ENCODE measurements at regions not wholly inside any gene's neighbourhood (a gene's known extent, or its start where the extent isn't known, plus 50 kb on each side); places are given as distances from the start of the nearest gene placed in this dataset.

DNA sequence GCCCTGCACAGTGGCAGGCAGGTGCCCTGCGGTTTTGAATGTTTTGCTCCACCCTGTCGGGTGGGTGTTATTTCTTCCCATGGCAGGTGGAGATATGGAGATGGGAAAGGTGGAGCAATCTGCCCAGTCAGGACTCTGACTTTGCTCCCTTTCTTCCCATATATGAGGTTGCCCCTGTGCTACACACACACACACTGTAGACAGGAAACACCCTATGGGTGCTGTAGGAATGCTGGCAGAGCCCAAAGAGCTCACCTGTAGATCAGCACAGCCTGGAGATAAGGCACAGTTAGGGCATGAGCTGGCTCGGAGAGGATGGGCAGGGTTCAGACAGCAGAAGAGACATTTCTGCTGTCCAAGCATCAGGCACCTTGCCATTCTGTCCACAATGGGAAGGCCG is 246.0 kb upstream of the AJAP1 start:
- TF ChIP-seq, protein P1, sequence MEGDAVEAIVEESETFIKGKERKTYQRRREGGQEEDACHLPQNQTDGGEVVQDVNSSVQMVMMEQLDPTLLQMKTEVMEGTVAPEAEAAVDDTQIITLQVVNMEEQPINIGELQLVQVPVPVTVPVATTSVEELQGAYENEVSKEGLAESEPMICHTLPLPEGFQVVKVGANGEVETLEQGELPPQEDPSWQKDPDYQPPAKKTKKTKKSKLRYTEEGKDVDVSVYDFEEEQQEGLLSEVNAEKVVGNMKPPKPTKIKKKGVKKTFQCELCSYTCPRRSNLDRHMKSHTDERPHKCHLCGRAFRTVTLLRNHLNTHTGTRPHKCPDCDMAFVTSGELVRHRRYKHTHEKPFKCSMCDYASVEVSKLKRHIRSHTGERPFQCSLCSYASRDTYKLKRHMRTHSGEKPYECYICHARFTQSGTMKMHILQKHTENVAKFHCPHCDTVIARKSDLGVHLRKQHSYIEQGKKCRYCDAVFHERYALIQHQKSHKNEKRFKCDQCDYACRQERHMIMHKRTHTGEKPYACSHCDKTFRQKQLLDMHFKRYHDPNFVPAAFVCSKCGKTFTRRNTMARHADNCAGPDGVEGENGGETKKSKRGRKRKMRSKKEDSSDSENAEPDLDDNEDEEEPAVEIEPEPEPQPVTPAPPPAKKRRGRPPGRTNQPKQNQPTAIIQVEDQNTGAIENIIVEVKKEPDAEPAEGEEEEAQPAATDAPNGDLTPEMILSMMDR (IDR thresholded peaks at IDR 0.05; ENCODE audit: low read depth, low read length): no peak
- TF ChIP-seq EZH2phosphoT487 (IDR thresholded peaks at IDR 0.05; ENCODE audit: low read depth): no peak

DNA sequence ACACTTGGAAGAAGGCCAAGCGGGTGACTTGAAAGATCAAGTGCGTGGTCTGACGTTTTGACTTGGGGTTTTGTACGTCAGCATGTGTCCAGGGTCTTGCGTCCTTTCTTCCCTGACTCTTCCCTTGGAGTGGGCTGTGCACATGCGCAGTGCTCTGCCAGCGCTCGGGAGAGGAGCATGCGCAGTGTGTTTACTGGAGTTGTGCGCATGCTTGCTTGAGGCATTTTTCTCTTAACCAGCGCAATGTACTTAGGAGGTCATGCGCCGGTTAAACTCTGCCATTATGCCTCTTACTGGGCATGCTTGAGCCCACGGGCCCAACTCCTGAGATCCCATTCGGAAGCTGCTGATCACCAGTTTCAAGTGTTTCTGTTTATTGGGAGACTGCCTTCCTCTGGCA is 242.5 kb upstream of the AJAP1 start:
- no peak for TF ChIP-seq EZH2phosphoT487 (IDR thresholded peaks at IDR 0.05; ENCODE audit: low read depth)
- TF ChIP-seq, protein P1 (IDR thresholded peaks at IDR 0.05; ENCODE audit: low read depth, low read length): no peak
- no peaks in the 10 kb centered on the region for H3K27me3 ChIP-seq (ENCODE audit: low read depth, low read length)
- no peaks in the 10 kb centered on the region for H3K4me1 ChIP-seq (ENCODE audit: low read length)
- H3K79me2 ChIP-seq (ENCODE audit: low read length): no peaks in the 10 kb centered on the region
- no peaks in the 10 kb centered on the region for H3K9me3 ChIP-seq (ENCODE audit: insufficient read depth, low read length)
- no peaks in the 10 kb centered on the region for H3K36me3 ChIP-seq (replicated peaks; ENCODE audit: low read depth, low read length)
- H3K9ac ChIP-seq (ENCODE audit: low read length): no peak overlapping the region
- H3K4me3 ChIP-seq (ENCODE audit: low read length): no peak overlapping the region
- no peak overlapping the region for H3K4me2 ChIP-seq (ENCODE audit: low read length)
- no peak overlapping the region for H3K27ac ChIP-seq (ENCODE audit: low read length)
- H4K20me1 ChIP-seq (ENCODE audit: insufficient read depth, low read length): no peaks in the 10 kb centered on the region
- H2AFZ ChIP-seq (ENCODE audit: low read depth, low read length): no peak overlapping the region

More for the DNA sequence above, 246.0 kb upstream of the AJAP1 start:
- Histone ChIP-seq H3K36me3 (replicated peaks; ENCODE audit: low read depth, low read length) (no peaks in the 10 kb centered on the region), H3K79me2 (ENCODE audit: low read length) (no peaks in the 10 kb centered on the region), H3K4me3 (ENCODE audit: low read length) (no peak overlapping the region), H4K20me1 (ENCODE audit: insufficient read depth, low read length) (no peaks in the 10 kb centered on the region), H3K9ac (ENCODE audit: low read length) (no peak overlapping the region), H3K27me3 (ENCODE audit: low read depth, low read length) (no peaks in the 10 kb centered on the region), H3K9me3 (ENCODE audit: insufficient read depth, low read length) (no peaks in the 10 kb centered on the region), H3K4me2 (ENCODE audit: low read length) (no peak overlapping the region), H3K27ac (ENCODE audit: low read length) (no peak overlapping the region), H2AFZ (ENCODE audit: low read depth, low read length) (no peak overlapping the region), H3K4me1 (ENCODE audit: low read length) (no peaks in the 10 kb centered on the region)

DNA sequence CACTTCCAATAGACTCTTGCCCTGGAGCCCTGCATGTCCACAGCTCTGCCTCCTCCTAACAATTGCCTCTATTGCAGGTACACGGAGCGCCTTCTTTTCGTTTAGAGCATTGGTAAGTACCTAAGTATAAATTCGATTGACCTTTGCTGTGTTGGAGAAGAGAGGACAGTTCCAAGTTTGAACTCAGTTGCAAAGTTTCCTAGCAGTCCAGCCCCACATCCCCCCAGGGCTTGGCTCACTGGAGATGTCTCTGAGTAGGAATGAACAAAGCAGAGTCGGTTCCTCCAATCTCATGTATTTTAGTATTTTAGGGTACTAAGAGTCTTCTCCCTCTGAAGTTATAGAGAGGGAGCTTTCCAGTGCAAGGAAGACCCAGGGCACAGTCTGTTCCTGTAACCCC is 238.9 kb upstream of the AJAP1 start:
- H4K20me1 ChIP-seq (ENCODE audit: insufficient read depth, low read length): no peaks in the 10 kb centered on the region
- no peaks in the 10 kb centered on the region for H3K36me3 ChIP-seq (replicated peaks; ENCODE audit: low read depth, low read length)
- no peak overlapping the region for H3K4me2 ChIP-seq (ENCODE audit: low read length)
- H3K79me2 ChIP-seq (ENCODE audit: low read length): no peaks in the 10 kb centered on the region
- no peaks in the 10 kb centered on the region for H3K4me1 ChIP-seq (ENCODE audit: low read length)
- H3K27ac ChIP-seq (ENCODE audit: low read length): no peak overlapping the region
- no peak overlapping the region for H2AFZ ChIP-seq (ENCODE audit: low read depth, low read length)
- no peak overlapping the region for H3K9ac ChIP-seq (ENCODE audit: low read length)
- H3K4me3 ChIP-seq (ENCODE audit: low read length): no peak overlapping the region
- H3K9me3 ChIP-seq (ENCODE audit: insufficient read depth, low read length): no peaks in the 10 kb centered on the region
- TF ChIP-seq, protein P1 (IDR thresholded peaks at IDR 0.05; ENCODE audit: low read depth, low read length): no peak
- TF ChIP-seq EZH2phosphoT487 (IDR thresholded peaks at IDR 0.05; ENCODE audit: low read depth): no peak
- no peaks in the 10 kb centered on the region for H3K27me3 ChIP-seq (ENCODE audit: low read depth, low read length)

DNA sequence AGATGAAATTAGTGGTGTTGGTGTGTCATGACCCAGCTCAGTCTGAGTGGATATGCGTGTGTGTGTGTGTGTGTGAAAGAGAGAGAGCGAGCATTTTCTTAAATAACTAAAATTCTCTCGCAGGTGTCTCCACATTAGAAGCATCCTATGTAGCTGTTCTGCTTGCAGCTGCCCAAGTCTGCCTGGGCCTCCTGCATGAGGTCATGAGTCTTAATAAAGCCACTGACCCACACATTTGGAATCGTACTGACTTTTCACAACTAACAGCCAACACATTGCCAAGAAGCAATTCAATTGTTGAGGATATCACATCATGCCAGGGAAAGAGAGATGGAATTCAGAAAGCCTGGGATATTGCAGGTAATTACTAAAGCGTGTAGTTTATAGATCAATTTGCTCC is 238.2 kb upstream of the AJAP1 start:
- H3K4me3 ChIP-seq (ENCODE audit: low read length): no peak overlapping the region
- no peak overlapping the region for H2AFZ ChIP-seq (ENCODE audit: low read depth, low read length)
- H3K4me1 ChIP-seq (ENCODE audit: low read length): no peaks in the 10 kb centered on the region
- no peaks in the 10 kb centered on the region for H3K79me2 ChIP-seq (ENCODE audit: low read length)
- H3K27ac ChIP-seq (ENCODE audit: low read length): no peak overlapping the region
- H3K27me3 ChIP-seq (ENCODE audit: low read depth, low read length): no peaks in the 10 kb centered on the region
- no peaks in the 10 kb centered on the region for H3K9me3 ChIP-seq (ENCODE audit: insufficient read depth, low read length)
- H3K4me2 ChIP-seq (ENCODE audit: low read length): no peak overlapping the region
- no peak overlapping the region for H3K9ac ChIP-seq (ENCODE audit: low read length)
- H3K36me3 ChIP-seq (replicated peaks; ENCODE audit: low read depth, low read length): no peaks in the 10 kb centered on the region
- TF ChIP-seq EZH2phosphoT487 (IDR thresholded peaks at IDR 0.05; ENCODE audit: low read depth): no peak
- TF ChIP-seq, protein P1 (IDR thresholded peaks at IDR 0.05; ENCODE audit: low read depth, low read length): no peak
- no peaks in the 10 kb centered on the region for H4K20me1 ChIP-seq (ENCODE audit: insufficient read depth, low read length)
